GM19193 (cell line): ENCODE measurements at regions not wholly inside any gene's neighbourhood (a gene's known extent, or its start where the extent isn't known, plus 50 kb on each side); places are given as distances from the start of the nearest gene placed in this dataset.

Source experiments
- POLR2A ChIP-seq: IDR thresholded peaks from 4 replicates; pipeline ENCODE4 v1.6.1; 2011; ENCODE audit not compliant: insufficient read depth, insufficient read length; ENCODE audit errors: extremely low read depth

- TF ChIP-seq POLR2A, result no peak
Observed at GRCh38 chr6:144438103-144438502, 153.0 kb downstream of the UTRN start.

DNA sequence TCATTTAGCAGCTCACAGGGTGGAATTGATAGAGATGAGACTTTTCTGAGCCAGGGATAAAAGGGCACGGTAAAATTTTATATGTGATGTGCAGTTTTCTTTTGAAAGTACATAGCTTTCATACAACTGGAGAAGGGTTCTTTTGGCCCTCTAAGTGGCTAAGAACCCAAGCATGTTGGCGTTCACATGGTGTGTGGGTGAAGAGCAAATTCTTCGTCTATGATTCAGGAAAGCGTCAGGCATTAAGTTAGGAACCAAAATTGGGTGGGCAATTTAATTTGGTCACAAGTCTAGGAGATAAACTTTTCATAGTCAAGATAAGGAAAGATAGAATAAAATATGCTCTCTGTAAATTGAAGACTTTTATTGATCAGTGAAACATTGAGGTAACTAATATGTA lies 153.9 kb downstream of the UTRN start:
- no peak for TF ChIP-seq POLR2A

- no peak for TF ChIP-seq POLR2A
Observed at GRCh38 chr6:144443157-144443556, 158.0 kb downstream of the UTRN start.

GRCh38 chr6:144447472-144447871 lies 162.3 kb downstream of the UTRN start:
- TF ChIP-seq POLR2A, result no peak

GRCh38 chr6:144449218-144449617 lies 164.1 kb downstream of the UTRN start:
- no peak for TF ChIP-seq POLR2A

- TF ChIP-seq POLR2A, result no peak
Observed at GRCh38 chr6:144449911-144450597, 164.9 kb downstream of the UTRN start.

DNA sequence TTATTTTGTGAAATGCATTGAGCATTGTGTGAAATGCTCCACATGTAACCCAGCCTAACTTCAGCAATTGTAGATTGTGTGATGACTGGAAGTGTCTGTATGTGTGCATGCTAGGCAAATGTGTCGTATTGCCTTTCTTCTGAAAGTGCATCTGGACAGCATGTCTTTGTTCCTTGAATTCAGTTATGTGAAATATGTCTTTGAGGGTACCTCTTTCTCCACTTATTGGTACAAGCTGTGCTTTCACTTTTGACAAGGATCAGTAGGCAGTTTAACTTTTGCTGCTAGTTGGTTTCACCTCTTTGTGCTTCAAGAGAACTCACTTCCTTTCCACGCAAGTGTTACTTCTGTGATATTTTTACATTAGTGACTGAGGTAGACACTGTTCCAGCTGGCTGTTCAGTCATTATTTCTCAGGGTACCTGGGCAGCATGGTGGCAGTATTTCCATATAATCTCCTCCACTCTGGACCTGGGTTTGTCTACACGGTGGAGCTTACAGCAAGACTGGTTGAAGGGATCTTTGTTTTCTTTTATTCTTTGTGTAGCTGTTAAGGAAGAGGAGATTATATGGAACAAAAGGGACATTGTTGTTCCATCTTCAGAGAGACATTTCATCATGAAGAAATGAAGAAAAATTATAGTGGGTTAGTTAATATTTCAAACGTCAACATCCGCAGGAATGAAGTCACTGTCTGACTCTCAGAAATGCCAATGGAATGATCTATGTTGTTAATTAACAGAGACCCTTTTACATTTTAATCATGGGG lies 175.4 kb downstream of the UTRN start:
- TF ChIP-seq POLR2A, result no peak

DNA sequence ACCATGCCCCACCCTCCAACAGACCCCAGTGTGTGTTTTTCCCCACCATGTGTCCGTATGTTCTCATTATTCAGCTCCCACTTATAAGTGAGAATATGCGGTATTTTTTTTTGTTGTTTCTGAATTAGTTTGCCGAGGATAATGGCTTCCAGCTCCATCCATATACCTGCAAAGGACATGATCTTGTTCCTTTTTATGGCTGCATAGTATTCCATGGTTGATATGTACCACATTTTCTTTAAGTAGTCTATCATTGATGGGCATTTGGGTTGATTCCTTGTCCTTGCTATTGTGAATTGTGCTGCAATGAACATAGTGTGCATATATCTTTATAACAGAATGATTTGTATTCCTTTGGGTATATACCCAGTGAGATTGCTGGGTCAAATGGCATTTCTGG lies 176.9 kb downstream of the UTRN start:
- TF ChIP-seq POLR2A, result no peak

- TF ChIP-seq POLR2A, result no peak
Observed at GRCh38 chr6:144466716-144467115, 181.6 kb downstream of the UTRN start.

- no peak for TF ChIP-seq POLR2A
Observed at GRCh38 chr6:144467172-144467762, 182.1 kb downstream of the UTRN start.

DNA sequence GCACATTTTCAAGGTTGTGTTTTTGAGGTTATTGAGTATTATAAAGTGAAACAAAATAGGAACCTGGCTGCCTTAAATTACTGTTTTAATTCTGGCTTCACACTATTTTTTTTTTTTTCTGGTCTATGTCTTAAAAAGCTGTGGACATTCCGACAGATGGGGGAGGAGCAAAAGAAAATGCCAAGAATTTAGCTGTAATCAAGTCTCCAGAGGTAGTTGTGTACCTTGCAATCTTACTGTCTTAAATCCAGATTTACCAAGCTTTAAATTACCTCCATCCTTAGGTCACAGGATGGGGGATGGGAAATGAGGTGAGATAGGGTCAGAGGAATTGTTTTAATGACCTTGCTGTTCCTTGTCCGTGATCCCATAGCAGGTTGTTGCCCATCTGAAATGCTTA lies 182.8 kb downstream of the UTRN start:
- TF ChIP-seq POLR2A, result no peak

DNA sequence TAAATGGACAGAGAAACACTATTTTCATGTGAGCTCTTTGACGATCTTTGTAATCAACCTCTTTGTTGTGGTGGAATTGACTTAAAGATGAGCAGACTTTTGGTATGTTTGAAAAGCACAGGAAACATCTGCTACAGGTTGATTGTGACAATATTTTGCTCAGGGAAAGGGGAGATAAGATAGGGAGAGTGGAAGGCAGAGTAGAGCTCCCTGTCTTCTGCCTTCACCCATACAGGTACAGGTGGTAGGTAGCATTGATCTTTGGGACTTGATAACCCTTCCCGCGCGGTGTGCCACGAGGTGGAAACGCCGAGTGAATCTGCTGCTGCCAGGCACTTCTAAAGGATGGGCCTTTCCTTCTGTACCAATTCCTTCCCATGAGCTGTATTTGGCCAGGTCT lies 183.6 kb downstream of the UTRN start:
- TF ChIP-seq POLR2A, result no peak

- no peak for TF ChIP-seq POLR2A
Observed at GRCh38 chr6:144469144-144469575, 184.0 kb downstream of the UTRN start.

DNA sequence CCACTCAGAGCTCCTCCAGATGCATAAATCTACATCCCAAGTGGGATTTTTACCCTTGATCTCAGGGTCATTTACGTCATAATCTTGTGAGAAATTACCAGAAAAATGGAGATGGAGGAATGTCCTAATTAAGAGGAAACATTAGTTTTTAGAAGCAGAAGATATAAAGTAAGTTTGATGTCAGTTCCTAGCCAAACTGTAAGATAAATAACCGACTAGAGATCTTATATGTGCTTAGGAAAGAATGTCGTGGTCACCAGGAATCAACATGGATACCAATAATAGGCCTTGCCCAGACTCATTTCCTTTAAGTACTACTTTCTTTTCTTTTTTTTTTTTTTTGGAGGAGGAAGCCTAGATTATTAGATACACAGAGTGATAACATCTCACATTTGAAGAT lies 186.9 kb downstream of the UTRN start:
- no peak for TF ChIP-seq POLR2A

- TF ChIP-seq POLR2A, result no peak
Observed at GRCh38 chr6:144474290-144474689, 189.2 kb downstream of the UTRN start.

DNA sequence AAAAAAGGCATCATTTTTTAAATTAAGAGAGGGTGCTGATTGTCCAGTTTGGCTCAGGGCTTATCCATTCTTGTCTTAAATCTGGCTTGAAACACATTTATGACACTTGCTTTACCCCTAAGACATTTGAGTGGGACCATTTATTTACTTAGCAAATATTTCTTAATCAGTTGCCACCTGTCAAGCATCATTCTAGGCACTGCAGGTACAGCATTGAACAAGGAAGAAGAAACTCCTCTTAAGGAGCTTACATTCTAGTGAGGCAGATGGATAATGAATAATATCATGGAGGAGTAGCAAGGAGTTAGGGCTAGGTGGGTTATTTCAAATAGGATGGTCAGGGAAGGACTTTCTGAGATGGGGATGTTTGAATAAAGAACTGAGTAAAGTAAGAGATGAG lies 189.8 kb downstream of the UTRN start:
- TF ChIP-seq POLR2A, result no peak
